Activated CD8-positive, alpha-beta T cell treated with anti-CD3 and anti-CD28 coated beads for 36 hours (primary cell): ENCODE measurements at regions not wholly inside any gene's neighbourhood (a gene's known extent, or its start where the extent isn't known, plus 50 kb on each side); places are given as distances from the start of the nearest gene placed in this dataset.

Experiments used
- ATAC-seq: fragments of 200-7000 bp; cut with Tn5 transposase; one replicate; pipeline ENCODE4 v1.10.0; 2021; ENCODE audit warnings: mild to moderate bottlenecking, moderate library complexity
- CTCF ChIA-PET: fragments of 350-600 bp; sonication (Branson Sonifier 250); formaldehyde crosslinking; loops from one replicate; lab custom pipeline; 2021; ENCODE audit warnings: antibody characterized with exemption; lab: Charles Lee
- POLR2A ChIA-PET: fragments of 350-600 bp; sonication (Branson Sonifier 250); formaldehyde crosslinking; loops from one replicate; lab custom pipeline; 2021; ENCODE audit warnings: antibody characterized with exemption; lab: Charles Lee
- DNase-seq: peaks from one replicate; pipeline ENCODE4 v3.0.0-alpha.2; 2020
- H3K27ac Mint-ChIP-seq: one replicate; pipeline ENCODE4 v1.8.0; 2021; ENCODE audit warnings: mild to moderate bottlenecking, mixed read lengths
- H3K27me3 Mint-ChIP-seq: one replicate; pipeline ENCODE4 v1.8.0; 2021; ENCODE audit warnings: mixed read lengths
- H3K36me3 Mint-ChIP-seq: one replicate; pipeline ENCODE4 v1.8.0; 2021; ENCODE audit warnings: low read depth, mixed read lengths
- H3K4me1 Mint-ChIP-seq: one replicate; pipeline ENCODE4 v1.8.0; 2021; ENCODE audit warnings: low read depth, mixed read lengths
- H3K4me3 Mint-ChIP-seq: one replicate; pipeline ENCODE4 v1.8.0; 2021; ENCODE audit warnings: mild to moderate bottlenecking, moderate library complexity, mixed read lengths
- H3K9me3 Mint-ChIP-seq: one replicate; pipeline ENCODE4 v1.8.0; 2021; ENCODE audit warnings: mixed read lengths
- intact Hi-C: fragments of 100-400 bp; cut with micrococcal nuclease; formaldehyde crosslinking; loops from one replicate; pipeline ENCODE4 v1.10.0; 2022
- TF ChIP-seq, protein P1 (sequence below): fragments of 200-600 bp; IDR thresholded peaks from one replicate; pipeline ENCODE4 v1.8.0; 2022; ENCODE audit warnings: antibody characterized with exemption, mild to moderate bottlenecking

DNA sequence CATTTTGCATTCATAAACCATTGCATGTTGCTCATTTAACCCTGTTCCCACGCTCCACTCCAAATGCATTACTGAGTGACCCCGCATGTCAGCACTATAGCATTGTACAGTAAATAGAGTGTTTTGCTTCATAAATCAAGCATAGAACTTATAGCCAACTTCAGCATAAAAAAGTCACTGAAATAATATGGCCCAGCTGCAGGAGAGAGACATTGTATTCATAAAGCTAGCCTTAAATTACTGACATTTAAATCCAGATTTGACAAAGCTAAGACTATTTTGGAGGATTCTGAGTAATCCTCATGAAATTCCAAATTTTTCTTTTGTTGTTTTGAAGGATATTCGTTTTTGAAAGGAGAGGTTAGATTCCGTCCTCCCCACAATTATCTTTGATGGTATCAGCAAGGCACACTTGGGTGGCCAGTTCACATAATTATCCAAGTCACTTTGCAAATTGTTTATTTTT lies 320.9 kb upstream of the TCF4 start:
- Mint-ChIP-seq H3K27ac (no peak overlapping the region), H3K9me3 (no peaks in the 10 kb centered on the region), H3K27me3 (peaks cover 2% of the 10 kb centered on the region), H3K36me3 (no peaks in the 10 kb centered on the region), H3K4me3 (no peak overlapping the region), H3K4me1 (peaks cover 3% of the 10 kb centered on the region)
- TF ChIP-seq, protein P1, sequence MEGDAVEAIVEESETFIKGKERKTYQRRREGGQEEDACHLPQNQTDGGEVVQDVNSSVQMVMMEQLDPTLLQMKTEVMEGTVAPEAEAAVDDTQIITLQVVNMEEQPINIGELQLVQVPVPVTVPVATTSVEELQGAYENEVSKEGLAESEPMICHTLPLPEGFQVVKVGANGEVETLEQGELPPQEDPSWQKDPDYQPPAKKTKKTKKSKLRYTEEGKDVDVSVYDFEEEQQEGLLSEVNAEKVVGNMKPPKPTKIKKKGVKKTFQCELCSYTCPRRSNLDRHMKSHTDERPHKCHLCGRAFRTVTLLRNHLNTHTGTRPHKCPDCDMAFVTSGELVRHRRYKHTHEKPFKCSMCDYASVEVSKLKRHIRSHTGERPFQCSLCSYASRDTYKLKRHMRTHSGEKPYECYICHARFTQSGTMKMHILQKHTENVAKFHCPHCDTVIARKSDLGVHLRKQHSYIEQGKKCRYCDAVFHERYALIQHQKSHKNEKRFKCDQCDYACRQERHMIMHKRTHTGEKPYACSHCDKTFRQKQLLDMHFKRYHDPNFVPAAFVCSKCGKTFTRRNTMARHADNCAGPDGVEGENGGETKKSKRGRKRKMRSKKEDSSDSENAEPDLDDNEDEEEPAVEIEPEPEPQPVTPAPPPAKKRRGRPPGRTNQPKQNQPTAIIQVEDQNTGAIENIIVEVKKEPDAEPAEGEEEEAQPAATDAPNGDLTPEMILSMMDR = no peak
- DNase-seq (no peak), ATAC-seq (no peak)
- ChIA-PET POLR2A (no interaction called here), CTCF (no interaction called here)
- intact Hi-C loops = no loop called here

DNA sequence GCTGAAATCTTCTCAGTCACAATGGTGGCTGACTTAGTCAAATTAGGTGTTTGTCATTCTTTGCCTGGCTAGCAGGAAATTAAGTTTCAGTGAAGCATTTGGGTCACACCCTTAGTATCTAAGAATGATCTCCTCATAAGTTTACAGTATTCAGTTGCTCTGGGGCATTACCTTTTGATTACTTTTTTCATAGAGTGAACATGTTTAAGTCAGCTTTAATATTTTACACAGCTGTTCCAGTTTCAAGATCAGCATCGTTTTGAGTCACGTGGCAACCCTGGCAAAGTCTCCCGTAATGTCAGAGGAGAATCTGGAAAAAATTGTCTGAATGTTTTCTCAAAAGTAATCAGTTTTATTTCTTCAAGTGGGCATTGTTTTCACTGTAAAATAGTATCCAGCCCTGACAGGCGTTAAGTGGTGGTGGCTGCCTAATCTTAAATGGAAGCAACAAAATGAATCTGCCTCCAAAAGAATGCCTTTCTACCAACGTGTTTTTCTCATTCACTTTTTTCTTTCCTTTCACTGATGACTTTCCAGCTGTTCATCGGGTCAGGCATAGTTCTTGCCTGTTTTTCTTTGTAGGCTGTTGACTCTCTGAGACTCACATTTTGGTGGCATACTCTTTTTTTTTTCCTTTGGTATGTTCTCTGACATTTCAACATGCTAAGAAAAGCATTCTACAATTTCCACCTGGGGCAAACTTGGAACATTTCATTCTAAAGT lies 319.6 kb upstream of the TCF4 start:
- Mint-ChIP-seq H3K9me3 (no peaks in the 10 kb centered on the region), H3K27me3 (peaks cover 2% of the 10 kb centered on the region), H3K36me3 (no peaks in the 10 kb centered on the region), H3K27ac (no peak overlapping the region), H3K4me3 (no peak overlapping the region), H3K4me1 (peaks cover 3% of the 10 kb centered on the region)
- DNase-seq = no peak
- intact Hi-C loops = no loop called here
- ATAC-seq = no peak
- TF ChIP-seq, protein P1 = no peak
- POLR2A ChIA-PET = no interaction called here
- CTCF ChIA-PET = no interaction called here

DNA sequence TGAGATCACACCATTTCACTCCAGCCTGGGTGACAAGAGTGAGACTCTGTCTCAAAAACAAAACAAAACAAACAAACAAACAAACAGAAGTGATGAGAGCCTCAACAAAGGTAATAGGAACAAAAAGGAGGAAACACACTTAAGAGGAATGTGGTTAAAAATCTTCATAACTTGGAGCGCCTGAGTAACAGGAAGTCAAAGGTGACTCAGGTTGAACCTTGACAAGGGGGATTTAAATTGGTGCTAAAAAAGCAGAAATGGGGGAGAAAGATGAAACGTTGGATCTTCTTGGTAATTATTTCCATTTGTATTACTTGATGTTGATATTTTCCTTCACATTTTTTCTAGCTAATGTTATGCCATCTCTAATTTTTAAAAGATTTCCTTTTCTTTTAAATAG lies 318.5 kb upstream of the TCF4 start:
- H3K36me3 Mint-ChIP-seq = no peaks in the 10 kb centered on the region
- no peak overlapping the region for H3K27ac Mint-ChIP-seq
- TF ChIP-seq, protein P1 = no peak
- no peak for DNase-seq
- no peak for ATAC-seq
- peaks cover 2% of the 10 kb centered on the region for H3K27me3 Mint-ChIP-seq
- no peaks in the 10 kb centered on the region for H3K9me3 Mint-ChIP-seq
- intact Hi-C loops = no loop called here
- ChIA-PET POLR2A (no interaction called here), CTCF (no interaction called here)
- H3K4me3 Mint-ChIP-seq = no peak overlapping the region
- H3K4me1 Mint-ChIP-seq = peaks cover 3% of the 10 kb centered on the region

DNA sequence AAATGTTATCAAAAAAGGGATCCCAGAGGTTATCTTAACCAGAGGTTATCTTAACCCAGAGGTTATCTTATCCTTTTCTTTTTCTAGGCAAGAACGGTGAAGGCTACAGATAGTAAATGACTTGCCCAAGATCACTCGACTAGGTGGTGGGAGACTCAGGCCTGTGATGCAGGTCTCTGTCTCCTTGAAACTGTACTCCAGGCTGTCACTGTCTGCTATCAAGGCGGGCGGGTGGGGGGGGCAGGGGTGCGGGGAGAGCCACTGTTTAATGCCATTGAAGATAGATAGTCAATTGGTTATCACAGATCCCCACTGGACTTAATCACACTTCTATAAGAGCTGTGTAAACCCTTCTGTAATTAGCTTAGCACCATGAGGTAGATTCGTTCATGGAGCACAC lies 315.9 kb upstream of the TCF4 start:
- intact Hi-C loops = no loop called here
- POLR2A ChIA-PET = no interaction called here
- Mint-ChIP-seq H3K36me3 (no peaks in the 10 kb centered on the region), H3K27ac (no peak overlapping the region), H3K9me3 (no peaks in the 10 kb centered on the region), H3K4me3 (no peak overlapping the region), H3K27me3 (no peaks in the 10 kb centered on the region), H3K4me1 (peaks cover 3% of the 10 kb centered on the region)
- CTCF ChIA-PET = no interaction called here
- ATAC-seq (no peak), DNase-seq (no peak)
- TF ChIP-seq, protein P1 = no peak

DNA sequence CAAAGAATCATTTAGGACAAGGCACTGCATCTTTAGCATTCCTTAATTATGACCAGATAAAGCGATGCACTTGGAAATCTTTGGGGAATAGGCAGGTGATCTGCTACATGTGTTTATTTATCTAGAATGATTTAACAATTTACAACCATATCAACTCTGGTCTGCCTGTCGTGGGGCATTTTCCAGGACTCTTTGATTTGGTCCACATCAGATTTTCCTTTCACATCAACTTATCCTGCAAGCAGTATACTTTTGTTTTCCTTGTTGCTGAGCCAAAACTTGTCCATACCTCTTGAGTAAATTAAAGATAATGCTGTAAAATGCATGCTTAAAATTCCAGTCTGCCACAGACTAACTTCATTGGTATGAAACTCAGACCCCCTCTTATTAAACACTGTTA lies 312.4 kb upstream of the TCF4 start:
- ATAC-seq (no peak), DNase-seq (no peak)
- TF ChIP-seq, protein P1 = no peak
- ChIA-PET POLR2A (no interaction called here), CTCF (no interaction called here)
- Mint-ChIP-seq H3K27ac (no peak overlapping the region), H3K27me3 (no peaks in the 10 kb centered on the region), H3K4me3 (no peak overlapping the region), H3K36me3 (no peaks in the 10 kb centered on the region), H3K9me3 (no peaks in the 10 kb centered on the region), H3K4me1 (no peaks in the 10 kb centered on the region)
- intact Hi-C loops = no loop called here
